Activated CD4-positive, alpha-beta T cell treated with anti-CD3 and anti-CD28 coated beads, Interleukin-2, Interleukin-4, amounts not matched to agents 100 ng/mL and 50 ng/mL, durations not matched to agents 16 hours and 8 hours (primary cell): ENCODE measurements at regions not wholly inside any gene's neighbourhood (a gene's known extent, or its start where the extent isn't known, plus 50 kb on each side); places are given as distances from the start of the nearest gene placed in this dataset.

Experiments used
- DNase-seq: peaks from one replicate; pipeline ENCODE4 v3.0.0-alpha.2; 2020; ENCODE audit warnings: low spot score

- DNase-seq: no peak
Measured at GRCh38 chr10:78162853-78163252, 129.2 kb downstream of the RPS24 start.

GRCh38 chr10:78164702-78165101 lies 131.0 kb downstream of the RPS24 start:
- no peak for DNase-seq

GRCh38 chr10:78165172-78165571 lies 131.5 kb downstream of the RPS24 start:
- no peak for DNase-seq

- DNase-seq: no peak
Measured at GRCh38 chr10:78165617-78166016, 132.0 kb downstream of the RPS24 start.

GRCh38 chr10:78166261-78166660 lies 132.6 kb downstream of the RPS24 start:
- no peak for DNase-seq

GRCh38 chr10:78169214-78169613 lies 135.6 kb downstream of the RPS24 start:
- DNase-seq: no peak

- DNase-seq: no peak
Measured at GRCh38 chr10:78170026-78170475, 136.4 kb downstream of the RPS24 start.

GRCh38 chr10:78171633-78172400 lies 138.2 kb downstream of the RPS24 start:
- no peak for DNase-seq

GRCh38 chr10:78173360-78174015 lies 139.8 kb downstream of the RPS24 start:
- no peak for DNase-seq

- no peak for DNase-seq
Measured at GRCh38 chr10:78175444-78176015, 141.9 kb downstream of the RPS24 start.

- DNase-seq: no peak
Measured at GRCh38 chr10:78176320-78177317, 143.0 kb downstream of the RPS24 start.

- no peak for DNase-seq
Measured at GRCh38 chr10:78177491-78178185, 144.0 kb downstream of the RPS24 start.

- DNase-seq: no peak
Measured at GRCh38 chr10:78178397-78178796, 144.7 kb downstream of the RPS24 start.

GRCh38 chr10:78178940-78179339 lies 145.3 kb downstream of the RPS24 start:
- DNase-seq: no peak

GRCh38 chr10:78179886-78180705 lies 146.4 kb downstream of the RPS24 start:
- DNase-seq: no peak

GRCh38 chr10:78181381-78182055 lies 147.9 kb downstream of the RPS24 start:
- DNase-seq: no peak

- no peak for DNase-seq
Measured at GRCh38 chr10:78182841-78183240, 149.2 kb downstream of the RPS24 start.

- DNase-seq: no peak
Measured at GRCh38 chr10:78184851-78185692, 151.4 kb downstream of the RPS24 start.

GRCh38 chr10:78185693-78186055 lies 152.0 kb downstream of the RPS24 start:
- no peak for DNase-seq
